Suppressor macrophage (primary cell): ENCODE measurements at regions not wholly inside any gene's neighbourhood (a gene's known extent, or its start where the extent isn't known, plus 50 kb on each side); places are given as distances from the start of the nearest gene placed in this dataset.
A peak's percentile ranks its signal among the peaks of the same experiment; 100 is the strongest.
"Not testable (repeated sequence)": the region's sequence is repeated elsewhere in the genome, so short reads cannot be mapped to it uniquely, and the experiment has no call there.

Source experiments
- DNase-seq, 4 experiments: peaks; one replicate each; pipeline ENCODE4 v3.0.0-alpha.2; 2020 to 2022

DNA sequence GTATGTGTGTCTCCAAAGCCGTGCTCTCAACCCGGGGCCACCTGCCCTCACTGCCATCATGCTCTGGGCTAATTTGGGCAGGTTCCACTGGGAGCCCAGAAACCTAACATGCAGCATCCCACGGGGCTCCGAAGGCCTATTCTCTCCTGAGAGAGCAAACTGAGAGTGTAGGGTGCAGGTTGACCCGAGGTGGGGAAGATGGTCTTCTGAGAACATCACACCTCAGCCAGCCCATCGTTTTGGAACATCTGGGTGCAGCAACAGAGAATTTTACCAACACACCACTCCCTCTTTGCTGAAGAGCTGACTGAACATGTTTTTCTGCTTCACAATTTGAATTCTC, 294.6 kb upstream of the TUT7 start:
- DNase-seq = no peak

DNA sequence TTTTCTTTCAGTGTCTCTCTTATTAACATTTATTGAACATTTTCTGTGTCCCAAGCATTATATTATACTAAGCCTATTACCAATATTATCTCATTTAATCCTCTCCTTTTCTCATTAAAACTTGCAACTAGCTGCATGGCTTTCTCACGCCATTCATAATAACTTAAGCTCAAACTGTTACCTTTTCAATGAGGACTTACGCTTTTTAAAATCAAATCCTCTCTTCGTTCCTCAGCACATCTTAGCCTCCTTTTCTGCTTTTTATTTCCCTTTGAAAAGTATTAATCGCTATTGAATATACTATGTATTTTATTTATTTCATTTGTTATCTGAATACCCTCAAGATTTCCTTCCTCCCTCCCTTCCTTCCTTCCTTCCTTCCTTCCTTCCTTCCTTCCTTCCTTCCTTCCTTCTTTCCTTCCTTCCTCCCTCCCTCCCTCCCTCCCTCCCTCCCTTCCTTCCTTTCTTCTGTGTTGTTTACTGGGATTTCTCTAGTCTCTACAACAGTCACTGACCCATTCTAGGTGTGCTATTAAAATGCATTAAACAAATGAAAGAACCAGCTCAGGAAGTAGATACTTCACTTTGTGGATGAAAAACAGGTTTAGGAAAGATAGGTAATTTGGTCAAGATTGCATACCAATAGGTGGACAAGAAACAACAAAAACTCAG, 294.1 kb upstream of the TUT7 start:
- DNase-seq = no peak

DNA sequence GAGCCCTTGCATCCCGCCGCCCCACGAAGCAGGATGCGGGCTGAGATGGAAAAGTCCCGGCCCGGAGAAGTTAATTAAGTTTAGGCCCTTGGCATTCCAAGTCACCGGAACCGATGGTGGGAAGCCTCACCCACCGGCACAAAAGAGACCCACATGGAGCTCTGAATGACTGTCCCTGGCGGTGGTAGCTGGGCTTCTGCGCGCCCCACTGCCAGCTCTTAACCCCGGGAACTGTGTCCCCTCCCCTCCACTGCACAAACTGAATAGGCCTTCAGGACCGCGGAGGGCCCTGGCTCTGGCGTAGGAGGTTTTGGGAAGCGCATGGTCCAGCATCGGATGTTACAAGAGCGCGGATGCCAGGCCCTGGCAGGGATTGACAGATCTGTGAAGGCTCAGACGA, 291.1 kb upstream of the TUT7 start:
- DNase-seq = no peak

DNA sequence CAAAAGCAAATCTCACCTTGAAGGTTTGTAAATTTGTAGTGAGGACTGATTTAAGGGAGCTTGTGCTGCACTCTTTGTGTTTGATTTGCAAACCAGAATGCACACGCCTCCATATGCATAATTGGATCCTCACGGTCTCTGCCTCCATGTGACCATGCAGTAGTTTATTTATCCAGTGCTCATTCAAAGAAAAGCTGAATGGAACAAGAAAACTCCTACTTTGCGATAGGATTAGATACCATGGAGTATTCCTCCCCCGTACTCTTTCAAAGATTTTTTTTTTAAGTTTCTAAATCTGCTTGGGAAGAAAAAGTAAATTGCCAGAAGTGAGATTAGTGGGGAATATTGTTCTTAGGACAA, 290.4 kb upstream of the TUT7 start:
- no peak for DNase-seq

DNA sequence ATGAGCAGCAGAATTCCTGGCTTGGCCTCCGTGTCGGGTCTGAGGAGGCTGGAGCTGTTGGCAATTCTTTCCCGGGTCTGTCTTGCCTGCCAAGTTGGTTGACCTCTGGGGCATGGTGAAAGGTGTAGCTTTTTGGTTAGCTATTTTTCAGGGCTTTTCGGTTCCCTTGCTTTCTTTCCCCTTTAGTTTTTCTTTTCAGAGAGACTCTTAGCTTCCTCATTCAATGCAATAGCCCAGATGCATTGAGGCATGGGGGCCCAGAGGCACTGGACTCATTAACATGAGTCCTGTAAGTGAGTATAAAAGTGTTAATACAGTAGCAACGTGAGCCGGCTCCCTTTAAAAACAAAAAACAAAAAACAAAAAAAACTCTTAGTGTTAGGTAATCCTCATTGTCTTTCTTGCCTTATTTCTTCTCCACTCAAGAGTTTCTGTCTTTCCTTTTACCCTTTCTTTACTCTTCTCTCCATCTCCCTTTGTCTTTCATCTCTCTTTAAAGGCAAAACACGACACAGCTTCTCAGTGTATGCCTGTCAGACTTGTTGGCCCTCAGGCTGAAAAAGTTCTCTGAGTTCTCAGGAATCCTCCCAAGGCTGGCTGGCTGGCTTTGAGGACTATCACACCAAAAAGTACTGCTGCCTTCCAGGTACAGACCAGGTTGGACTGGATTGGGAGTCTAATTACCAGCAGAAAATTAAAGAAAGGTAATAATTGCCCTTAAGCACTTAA, 289.9 kb upstream of the TUT7 start:
- DNase-seq = no peak

DNA sequence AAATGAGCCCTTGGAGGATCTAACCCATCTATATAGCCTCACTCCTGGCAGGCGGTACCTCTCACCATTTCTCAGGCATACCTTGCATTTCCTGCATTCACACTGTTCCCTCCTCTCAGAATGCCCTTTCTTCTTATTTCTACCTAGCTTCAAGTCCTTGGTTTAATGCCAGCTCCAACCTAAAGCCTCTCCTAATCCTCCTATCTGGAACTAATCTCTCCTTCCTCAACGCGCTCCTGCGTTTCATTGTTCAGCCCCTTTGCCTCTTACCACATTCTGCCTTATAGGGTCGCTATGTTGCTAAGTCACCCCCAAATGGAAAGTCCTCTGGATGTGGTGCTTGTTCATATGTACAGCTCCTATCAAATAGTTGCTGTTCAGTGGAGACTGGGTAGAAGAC, 288.5 kb upstream of the TUT7 start:
- DNase-seq = no peak

DNA sequence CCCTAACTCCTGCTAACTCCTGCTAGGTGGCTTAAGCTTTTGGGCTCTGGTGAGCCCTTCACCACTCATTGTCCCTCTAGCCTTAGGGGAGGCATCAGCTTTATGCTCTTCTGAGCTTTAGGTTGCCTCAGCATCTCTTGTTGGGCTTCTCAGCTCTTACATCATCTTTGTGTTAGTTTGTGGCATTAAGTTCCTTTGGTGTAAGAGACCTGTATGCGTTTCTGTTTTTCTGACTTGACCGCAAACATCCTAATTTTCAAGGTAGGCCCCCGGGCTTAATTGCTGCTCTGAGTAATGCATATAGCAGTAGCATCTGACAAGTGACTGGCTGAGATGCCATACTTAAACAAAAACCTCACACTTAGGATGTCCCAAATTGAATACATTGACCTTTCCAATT, 287.8 kb upstream of the TUT7 start:
- DNase-seq = no peak

DNA sequence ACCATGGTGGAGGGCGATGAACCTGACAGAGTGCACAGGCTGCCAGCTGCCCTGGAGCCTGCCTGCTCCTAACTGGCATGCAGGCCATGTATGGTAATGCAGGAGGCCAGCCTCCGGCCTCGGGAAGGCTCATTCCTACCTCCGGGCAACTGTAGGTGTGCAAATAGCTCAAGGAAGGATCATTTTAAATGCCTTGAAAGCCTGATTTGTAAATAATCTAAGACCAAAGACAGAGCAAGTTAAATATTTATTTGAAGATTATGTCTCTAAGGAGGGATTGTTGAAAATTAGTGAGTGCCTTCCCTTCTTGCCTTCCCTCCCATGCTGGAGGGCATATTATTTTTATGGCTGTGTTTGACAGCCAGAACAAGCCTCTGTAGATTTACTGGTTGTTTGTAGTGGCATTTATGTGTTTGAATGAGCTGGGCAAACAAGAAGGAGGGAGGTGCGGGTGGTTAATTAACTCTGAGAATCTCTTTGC, 285.7 kb upstream of the TUT7 start:
- DNase-seq = peak in 2 of 4 experiments; percentile 2 to 5

DNA sequence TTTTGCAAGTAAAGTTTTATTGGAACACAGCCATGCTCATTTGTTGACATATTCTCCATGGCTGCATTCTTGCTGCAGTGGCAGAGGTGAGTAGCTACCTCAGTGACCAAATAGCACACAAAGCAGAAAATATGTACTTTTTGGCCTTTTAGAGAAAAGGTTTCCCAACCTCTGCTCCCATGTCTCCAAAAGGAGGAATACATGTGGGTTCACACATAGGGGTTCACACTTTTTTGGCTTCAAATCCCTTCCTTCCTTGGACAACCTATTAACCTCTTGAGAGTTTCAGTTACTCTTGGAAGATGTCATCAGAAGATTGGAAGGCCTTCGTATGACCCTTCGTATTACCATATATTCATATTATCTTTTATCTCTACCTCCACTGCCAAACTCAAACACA, 285.1 kb upstream of the TUT7 start:
- no peak for DNase-seq

DNA sequence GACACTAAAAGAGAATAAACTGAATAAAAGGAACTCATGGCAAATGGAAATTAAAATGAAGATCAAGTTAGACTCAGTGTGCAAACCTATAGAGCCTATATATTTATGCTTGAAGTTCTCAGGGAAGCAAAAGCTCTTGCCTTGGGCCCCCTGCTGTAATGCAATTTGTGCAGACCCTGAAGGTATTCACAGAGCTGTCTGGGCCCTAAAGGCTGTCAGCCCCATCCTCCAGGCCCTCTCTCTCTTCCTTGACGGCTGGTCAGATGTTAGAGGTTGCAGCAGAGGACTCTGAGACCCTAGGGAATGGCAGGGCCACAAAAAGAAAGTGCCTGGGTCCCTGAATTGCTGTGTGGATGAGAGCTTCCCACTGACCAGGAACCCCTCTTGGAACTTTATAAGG, 283.9 kb upstream of the TUT7 start:
- DNase-seq = no peak

DNA sequence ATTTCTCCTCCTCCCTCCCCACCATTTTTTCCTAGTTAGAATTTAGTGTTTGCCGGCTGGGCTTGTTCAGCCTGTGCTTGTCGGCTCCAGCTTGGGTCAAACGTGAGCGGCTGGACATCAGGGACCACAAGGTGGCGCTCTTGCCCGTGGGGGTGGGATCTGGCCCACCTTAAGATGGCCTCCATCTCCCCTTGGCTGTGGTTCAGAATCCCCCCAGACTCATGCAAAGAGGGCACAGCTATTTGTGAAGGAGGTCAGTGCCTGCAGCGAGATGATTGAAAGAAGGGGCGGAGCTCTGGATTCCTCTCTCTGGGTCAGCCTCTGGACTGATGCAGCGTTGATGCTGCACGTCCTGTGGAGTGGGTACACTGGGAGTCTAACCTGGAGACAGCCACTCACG, 283.3 kb upstream of the TUT7 start:
- peak; percentile 19 to 60 (median 42) for DNase-seq

DNA sequence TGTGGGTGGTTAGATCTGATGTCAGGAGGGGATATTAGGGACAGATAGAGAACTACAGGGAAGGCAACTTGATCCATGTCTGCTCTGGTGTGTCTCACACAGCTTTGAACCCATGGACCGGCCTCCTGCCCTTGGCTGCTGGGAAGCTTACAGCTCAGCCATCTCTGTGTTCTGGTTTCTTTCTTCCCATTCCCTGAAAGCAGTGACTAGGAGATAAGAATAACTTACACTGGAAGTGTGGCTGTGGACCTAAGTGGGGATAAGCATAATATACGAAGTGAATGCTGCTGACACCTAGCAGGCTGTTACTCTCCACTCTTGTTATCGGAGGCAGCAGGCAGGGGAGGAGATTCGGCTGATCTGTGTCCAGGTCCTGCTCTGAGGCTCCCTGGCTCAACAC, 282.3 kb upstream of the TUT7 start:
- no peak for DNase-seq

DNA sequence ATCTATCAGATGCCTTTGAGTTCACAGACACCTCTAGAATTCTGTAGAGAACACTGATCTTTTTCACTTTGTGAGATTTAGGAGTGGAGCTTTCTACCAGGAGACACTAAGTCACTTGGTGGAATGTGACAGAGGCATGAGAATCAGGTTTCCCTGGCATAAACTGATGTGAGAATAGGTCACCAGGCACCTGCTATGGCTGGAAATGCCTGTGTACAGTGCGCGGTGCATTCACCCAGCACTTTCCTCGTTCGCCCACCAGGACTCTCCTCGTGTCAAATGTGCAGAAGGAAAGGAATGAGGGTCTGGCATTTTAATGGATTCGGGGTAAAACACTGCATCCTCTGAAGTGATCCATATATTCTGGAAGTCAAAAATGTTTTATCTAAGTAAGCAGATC, 281.8 kb upstream of the TUT7 start:
- no peak for DNase-seq

DNA sequence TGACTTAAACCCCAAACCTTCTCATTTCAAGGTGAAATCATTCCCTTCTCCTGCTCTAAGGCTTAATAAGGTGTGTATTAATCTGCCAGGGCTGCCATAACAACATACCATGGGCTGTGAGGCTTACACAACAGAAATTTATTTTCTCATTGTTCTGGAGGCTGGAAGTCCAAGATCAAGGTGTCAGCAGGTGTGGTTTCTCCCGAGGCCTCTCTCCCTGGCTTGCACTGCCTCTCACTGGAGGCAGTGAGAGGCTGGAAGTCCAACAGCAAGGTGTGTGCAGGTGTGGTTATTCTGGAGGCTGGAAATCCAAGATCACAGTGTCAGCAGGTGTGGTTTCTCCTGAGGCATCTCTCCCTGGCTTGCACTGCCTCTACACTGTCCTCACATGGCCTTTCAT, 280.3 kb upstream of the TUT7 start:
- no peak for DNase-seq

DNA sequence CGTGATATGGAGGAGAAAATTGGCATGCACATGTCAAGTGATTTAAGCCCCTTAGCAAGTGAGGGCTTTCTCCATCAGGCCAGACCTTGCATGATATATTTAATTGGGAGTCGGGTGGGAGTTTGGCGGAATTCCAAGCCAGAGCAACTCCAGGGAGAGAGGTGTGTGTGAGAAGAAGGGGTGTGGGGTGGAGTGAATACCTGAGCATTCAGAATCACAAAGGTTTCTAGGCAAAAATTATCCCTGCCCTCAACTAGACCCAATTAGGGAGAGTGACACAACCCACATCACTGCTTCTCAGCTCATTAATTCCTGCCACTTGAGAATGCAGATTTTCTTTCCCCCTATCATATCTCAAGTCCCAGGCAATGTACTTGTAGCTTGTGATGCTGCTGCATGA, 279.7 kb upstream of the TUT7 start:
- DNase-seq = no peak

DNA sequence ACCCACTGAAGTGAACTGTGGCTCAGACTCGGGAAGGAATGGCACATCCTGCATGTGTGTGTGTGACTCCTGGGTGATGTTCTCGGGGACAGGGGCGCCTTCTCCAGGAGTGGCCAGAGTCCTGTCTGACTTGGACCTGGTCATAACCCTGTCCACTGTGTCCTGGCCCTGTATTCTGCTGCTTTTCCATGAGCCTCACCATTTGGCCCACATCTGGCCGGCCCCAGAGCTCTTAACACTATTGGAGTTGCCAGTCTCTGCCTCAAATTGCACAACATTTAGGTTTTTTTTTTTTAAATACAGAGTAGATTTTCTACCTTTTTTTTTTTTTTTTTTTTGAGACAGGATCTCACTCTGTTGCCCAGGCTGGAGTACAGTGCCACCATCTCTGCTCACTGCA, 278.3 kb upstream of the TUT7 start:
- DNase-seq = no peak

DNA sequence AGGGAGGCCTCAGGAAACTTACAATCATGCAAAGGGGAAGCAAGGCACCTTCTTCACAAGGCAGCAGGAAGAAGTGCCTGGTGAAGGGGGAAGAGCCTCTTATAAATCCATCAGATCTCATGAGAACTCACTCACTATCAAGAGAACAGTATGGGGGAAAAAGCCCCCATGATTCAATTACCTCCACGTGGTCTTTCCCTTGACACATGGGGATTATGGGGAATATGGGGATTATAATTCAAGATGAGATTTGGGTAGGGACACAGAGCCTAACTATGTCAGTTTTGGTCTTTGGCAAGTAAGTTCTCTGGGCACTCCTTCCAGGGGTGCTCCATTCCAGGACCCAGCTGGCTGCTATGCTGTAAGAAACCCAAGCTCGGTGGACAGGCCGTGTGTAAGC, 275.3 kb upstream of the TUT7 start:
- no peak for DNase-seq

DNA sequence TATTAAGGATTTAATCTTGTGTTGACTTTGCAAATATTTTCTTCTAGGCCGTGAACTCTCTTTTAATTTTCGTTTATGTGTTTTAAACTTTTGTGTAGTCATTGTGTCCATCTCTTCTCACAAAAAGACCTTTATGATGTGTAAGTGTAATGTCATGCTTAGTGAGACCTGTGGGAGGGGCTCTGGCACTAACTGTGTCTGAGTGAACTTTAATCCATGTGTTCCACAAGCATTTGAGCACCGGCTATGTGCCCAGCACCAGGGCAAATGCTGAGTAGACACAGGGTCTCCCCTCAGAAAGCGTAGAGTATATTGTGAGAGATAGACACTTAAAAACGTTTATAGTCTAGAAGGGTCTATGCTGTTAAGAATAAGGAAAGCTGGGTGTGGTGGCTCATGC, 272.6 kb upstream of the TUT7 start:
- DNase-seq = no peak

DNA sequence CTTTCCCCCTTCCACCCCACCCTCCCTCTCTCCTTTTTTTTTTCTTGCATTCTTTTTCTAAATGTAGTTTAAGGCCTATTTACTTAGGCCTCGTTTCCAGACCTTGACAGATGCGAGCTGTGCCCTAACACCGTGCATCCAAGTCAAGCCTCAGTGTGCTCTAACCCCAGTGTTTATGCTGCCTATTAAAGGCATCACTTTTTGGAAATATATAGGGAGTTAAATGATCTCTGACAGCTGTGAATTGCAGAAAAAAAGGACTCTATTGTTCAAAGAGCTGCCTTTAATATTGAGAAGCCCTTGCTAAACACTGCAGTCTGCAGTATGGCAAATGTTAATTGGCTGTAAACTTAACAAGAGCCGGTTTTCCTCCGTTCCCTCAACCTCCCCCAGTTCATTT, 270.4 kb upstream of the TUT7 start:
- no peak for DNase-seq

DNA sequence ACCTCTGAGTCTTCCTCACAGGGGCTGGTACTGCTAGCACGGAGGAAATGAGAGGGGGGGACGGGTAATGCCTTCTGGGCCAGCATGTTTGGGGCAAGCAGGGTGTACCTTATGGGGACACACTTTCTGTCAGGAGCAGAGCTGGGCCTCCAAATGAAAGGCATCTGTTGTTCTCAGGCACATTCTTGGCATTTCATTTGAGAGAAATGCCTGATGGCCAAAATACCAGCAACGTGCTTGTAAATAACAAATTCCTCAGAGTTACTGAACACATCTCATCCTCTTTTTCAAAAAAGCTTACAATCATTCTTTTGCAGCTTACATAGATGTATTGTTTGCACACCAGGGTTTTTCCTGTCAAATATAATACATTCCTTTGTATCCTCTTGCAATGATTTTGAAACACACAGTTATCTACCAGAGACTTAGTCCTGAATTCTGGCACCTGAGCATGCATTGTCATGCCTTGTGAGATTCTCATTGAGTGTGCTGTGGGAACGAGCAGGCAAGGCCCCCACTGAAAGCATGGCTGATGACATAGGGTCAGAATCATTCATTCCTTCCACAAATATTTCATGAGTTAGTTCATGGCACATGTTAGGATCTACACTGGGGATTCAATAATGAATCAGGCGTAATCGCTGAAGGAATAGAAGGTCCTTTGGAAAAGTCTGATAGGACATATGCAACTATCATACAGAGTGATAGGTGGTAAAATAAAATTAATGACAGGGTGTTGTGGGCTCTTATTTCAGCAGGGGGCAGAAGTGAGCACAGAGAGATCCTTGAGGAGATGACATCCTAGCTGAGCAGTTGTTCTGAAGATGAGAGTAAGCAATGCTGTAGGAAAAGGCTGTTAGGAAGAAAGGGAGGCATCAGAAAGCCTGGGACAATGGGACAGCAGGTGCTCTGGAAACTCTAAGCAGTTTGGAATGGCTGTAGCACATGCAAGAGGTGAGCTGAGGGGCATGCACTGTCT, 260.9 kb upstream of the TUT7 start:
- DNase-seq = peak; percentile 42 to 68 (median 53)

DNA sequence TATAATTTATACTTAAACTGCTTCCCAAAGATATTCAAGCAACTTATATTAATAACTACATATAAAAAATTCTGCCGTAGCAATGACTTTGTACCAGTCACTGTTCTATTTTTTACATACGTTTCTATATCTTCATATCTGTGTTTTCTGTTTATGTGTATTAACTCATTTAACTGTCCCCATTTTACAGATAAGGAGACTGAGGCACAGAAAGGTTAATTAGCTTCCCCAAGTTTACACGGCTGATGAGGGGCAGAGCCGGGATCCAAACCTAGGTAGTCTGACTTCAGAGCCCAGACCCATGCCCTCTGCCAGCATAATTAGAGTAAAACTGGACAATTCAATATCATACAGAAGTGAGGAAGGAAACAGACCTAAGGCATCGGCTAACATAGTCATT, 259.7 kb upstream of the TUT7 start:
- DNase-seq = no peak

DNA sequence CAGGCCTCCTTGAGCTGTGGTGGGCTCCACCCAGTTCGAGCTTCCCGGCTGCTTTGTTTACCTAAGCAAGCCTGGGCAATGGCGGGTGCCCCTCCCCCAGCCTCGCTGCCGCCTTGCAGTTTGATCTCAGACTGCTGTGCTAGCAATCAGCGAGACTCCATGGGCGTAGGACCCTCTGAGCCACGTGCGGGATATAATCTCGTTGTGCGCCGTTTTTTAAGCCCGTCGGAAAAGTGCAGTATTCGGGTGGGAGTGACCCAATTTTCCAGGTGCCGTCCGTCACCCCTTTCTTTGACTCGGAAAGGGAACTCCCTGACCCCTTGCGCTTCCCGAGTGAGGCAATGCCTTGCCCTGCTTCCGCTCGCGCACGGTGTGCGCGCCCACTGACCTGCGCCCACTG, 257.3 kb upstream of the TUT7 start:
- not testable (repeated sequence) for DNase-seq

DNA sequence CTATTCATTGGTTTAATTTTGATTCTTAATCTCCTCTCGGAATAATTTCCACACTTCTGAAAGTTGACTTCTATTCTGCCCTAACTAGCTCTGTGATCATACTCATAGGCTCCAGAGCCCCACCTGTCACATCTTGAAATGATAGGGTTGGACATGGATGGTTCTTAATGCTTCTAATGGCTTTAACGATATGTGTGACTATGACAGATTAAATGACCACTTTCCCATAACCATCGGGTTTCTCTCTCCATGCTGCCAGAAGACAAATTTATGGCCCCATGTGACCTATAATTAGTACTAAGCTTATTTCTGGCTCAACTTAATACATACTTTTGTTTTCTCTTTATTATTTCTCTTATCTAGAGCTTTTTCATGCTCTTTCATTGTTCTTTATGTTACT, 251.1 kb upstream of the TUT7 start:
- DNase-seq = no peak

DNA sequence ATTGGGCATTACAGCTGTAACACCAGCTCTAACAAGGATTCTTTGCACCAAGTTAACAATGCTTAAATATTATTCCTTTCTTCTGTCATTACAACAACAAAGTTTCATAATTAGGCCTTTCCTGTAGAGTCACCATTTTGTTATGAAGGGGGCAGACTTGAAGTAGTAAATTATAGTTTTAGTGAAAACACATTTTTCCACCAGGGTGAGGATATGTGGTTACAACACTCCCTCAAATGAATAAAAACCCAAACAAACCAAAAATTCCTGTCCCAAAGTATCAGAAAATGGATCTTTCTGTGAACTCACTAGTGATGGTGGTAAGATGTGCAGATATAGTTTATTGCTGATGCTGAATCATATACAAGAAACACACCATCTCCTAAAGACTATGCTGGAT, 250.5 kb upstream of the TUT7 start:
- DNase-seq = no peak
